Peyer's patch (tissue), 4 donors: ENCODE measurements at regions not wholly inside any gene's neighbourhood (a gene's known extent, or its start where the extent isn't known, plus 50 kb on each side); places are given as distances from the start of the nearest gene placed in this dataset.

Source experiments
- CTCF ChIP-seq, 6 experiments: fragments of 450-650 bp in 4 of 6; fragments of 200-600 bp in 2 of 6; sonication (generic) in 1 of 6; IDR thresholded peaks; one replicate each; pipeline ENCODE4 v1.5.1; 2017 to 2019; ENCODE audit warnings: antibody characterized with exemption in 6 of 6, mild to moderate bottlenecking in 3 of 6, moderate library complexity in 1 of 6
- POLR2A ChIP-seq, 2 donors: fragments of 450-650 bp; IDR thresholded peaks; one replicate each; pipeline ENCODE4 v1.5.1; 2017; ENCODE audit warnings: antibody characterized with exemption in 2 of 2, mild to moderate bottlenecking in 2 of 2, moderate library complexity in 2 of 2

GRCh38 chr6:74689601-74690000 lies 516.3 kb downstream of the COL12A1 start:
- TF ChIP-seq CTCF (IDR thresholded peaks at IDR 0.05) (no peak), POLR2A (IDR thresholded peaks at IDR 0.05) (no peak)
